ENCODE measurements at regions not wholly inside any gene's neighbourhood (a gene's known extent, or its start where the extent isn't known, plus 50 kb on each side); places are given as distances from the start of the nearest gene placed in this dataset.

GRCh38 chr20:12570371-12570770 is 438.4 kb upstream of the SPTLC3 start:
- no peaks in the 10 kb centered on the region for H4K20me1 ChIP-seq (replicated peaks; ENCODE audit: control insufficient read depth, extremely low read depth, insufficient read depth, low read length)
- no peaks in the 10 kb centered on the region for H3K9me3 ChIP-seq (replicated peaks; ENCODE audit: control insufficient read depth, insufficient read depth, low read length)
- no peak overlapping the region for H3K27ac ChIP-seq (ENCODE audit: insufficient read depth, low read depth, low read length)
- ChIA-PET POLR2A (no interaction called here), CTCF (no interaction called here)
- H3K79me2 ChIP-seq (ENCODE audit: control insufficient read depth, insufficient read depth, low read length) = no peaks in the 10 kb centered on the region
- no peak overlapping the region for H3K4me3 ChIP-seq (replicated peaks in 1 of 3; ENCODE audit: insufficient read depth in 1 of 3, low read depth in 1 of 3, low read length in 3 of 3)
- no peak for FAIRE-seq
- no peak overlapping the region for H3K9ac ChIP-seq (replicated peaks; ENCODE audit: extremely low read depth, insufficient read depth, low read length)
- DNase-seq (ENCODE audit: low read depth, low spot score) = no peak
- no peak overlapping the region for H2AFZ ChIP-seq (ENCODE audit: low read depth, low read length)
- H3K27me3 ChIP-seq (ENCODE audit: control insufficient read depth in 2 of 2, insufficient read depth in 2 of 2, low read length in 2 of 2) = no peaks in the 10 kb centered on the region
- H3K4me2 ChIP-seq (ENCODE audit: insufficient read depth, low read length) = no peak overlapping the region
- TF ChIP-seq, protein P1, sequence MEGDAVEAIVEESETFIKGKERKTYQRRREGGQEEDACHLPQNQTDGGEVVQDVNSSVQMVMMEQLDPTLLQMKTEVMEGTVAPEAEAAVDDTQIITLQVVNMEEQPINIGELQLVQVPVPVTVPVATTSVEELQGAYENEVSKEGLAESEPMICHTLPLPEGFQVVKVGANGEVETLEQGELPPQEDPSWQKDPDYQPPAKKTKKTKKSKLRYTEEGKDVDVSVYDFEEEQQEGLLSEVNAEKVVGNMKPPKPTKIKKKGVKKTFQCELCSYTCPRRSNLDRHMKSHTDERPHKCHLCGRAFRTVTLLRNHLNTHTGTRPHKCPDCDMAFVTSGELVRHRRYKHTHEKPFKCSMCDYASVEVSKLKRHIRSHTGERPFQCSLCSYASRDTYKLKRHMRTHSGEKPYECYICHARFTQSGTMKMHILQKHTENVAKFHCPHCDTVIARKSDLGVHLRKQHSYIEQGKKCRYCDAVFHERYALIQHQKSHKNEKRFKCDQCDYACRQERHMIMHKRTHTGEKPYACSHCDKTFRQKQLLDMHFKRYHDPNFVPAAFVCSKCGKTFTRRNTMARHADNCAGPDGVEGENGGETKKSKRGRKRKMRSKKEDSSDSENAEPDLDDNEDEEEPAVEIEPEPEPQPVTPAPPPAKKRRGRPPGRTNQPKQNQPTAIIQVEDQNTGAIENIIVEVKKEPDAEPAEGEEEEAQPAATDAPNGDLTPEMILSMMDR (IDR thresholded peaks at IDR 0.05; ENCODE audit: extremely low read depth in 1 of 2, insufficient read depth in 1 of 2, low read depth in 1 of 2, low read length in 2 of 2) = no peak
- TF ChIP-seq POLR2AphosphoS5 (IDR thresholded peaks at IDR 0.05; ENCODE audit: insufficient read depth, low read depth, low read length) (no peak), JUN (IDR thresholded peaks at IDR 0.05; ENCODE audit: borderline replicate concordance, insufficient read depth, insufficient read length, low read depth) (no peak), GATA2 (IDR thresholded peaks at IDR 0.05; ENCODE audit: insufficient read depth, insufficient read length, low read depth, low read length) (no peak), EZH2 (IDR thresholded peaks at IDR 0.05; ENCODE audit: borderline replicate concordance, low read depth, low read length, severe bottlenecking) (no peak), MYC (IDR thresholded peaks at IDR 0.05; ENCODE audit: low read depth, low read length) (no peak), MAX (IDR thresholded peaks at IDR 0.05; ENCODE audit: insufficient read depth, insufficient read length) (no peak), FOS (IDR thresholded peaks at IDR 0.05; ENCODE audit: borderline replicate concordance, insufficient read depth, low read length) (no peak), POLR2A (IDR thresholded peaks at IDR 0.05; ENCODE audit: low read depth, low read length) (no peak)
- no peaks in the 10 kb centered on the region for H3K4me1 ChIP-seq (ENCODE audit: control insufficient read depth, extremely low read depth, insufficient read depth, low read length)
- no TSS peak for BruUV-seq (replicated peaks)
- H3K9me1 ChIP-seq (replicated peaks; ENCODE audit: control insufficient read depth, extremely low read depth, insufficient read depth, low read length) = no peaks in the 10 kb centered on the region
- dilution Hi-C loops (cut with MboI; ENCODE audit: extremely low pct_ligation_motif_present, low sequenced_read_pairs) (no loop called here), intact Hi-C loops (cut with micrococcal nuclease) (no loop called here)
- H3K36me3 ChIP-seq (ENCODE audit: control insufficient read depth in 2 of 2, extremely low read depth in 1 of 2, insufficient read depth in 2 of 2, low read length in 2 of 2) = no peaks in the 10 kb centered on the region
